Erythroblast (primary cell): ENCODE measurements at regions not wholly inside any gene's neighbourhood (a gene's known extent, or its start where the extent isn't known, plus 50 kb on each side); places are given as distances from the start of the nearest gene placed in this dataset.

ENCODE experiments used
- DNase-seq, 2 experiments: peaks; one replicate each; lab custom pipeline; 2025; lab: John Stamatoyannopoulos, UW
- GATA1 ChIP-seq: IDR thresholded peaks from 2 replicates; pipeline ENCODE4 v1.6.1; 2011; ENCODE audit warnings: low read depth, mild to moderate bottlenecking, control low read depth, low read length, moderate library complexity
- POLR2A ChIP-seq: IDR thresholded peaks from 2 replicates; pipeline ENCODE4 v1.6.1; 2011; ENCODE audit warnings: mild to moderate bottlenecking, low read length

GRCh38 chr3:166125179-166125578, 288.0 kb upstream of the BCHE start:
- TF ChIP-seq GATA1: no peak
- no peak for TF ChIP-seq POLR2A
- DNase-seq: no peak

- no peak for DNase-seq
- TF ChIP-seq POLR2A (no peak), GATA1 (no peak)
Observed at GRCh38 chr3:166123576-166123975, 286.4 kb upstream of the BCHE start.

- TF ChIP-seq POLR2A (no peak), GATA1 (no peak)
- DNase-seq: no peak
Observed at GRCh38 chr3:166123088-166123487, 285.9 kb upstream of the BCHE start.

GRCh38 chr3:166118049-166118448, 280.8 kb upstream of the BCHE start:
- no peak for DNase-seq
- TF ChIP-seq POLR2A (no peak), GATA1 (no peak)

- DNase-seq: no peak
- no peak for TF ChIP-seq GATA1
- no peak for TF ChIP-seq POLR2A
Observed at GRCh38 chr3:166114448-166114847, 277.2 kb upstream of the BCHE start.

GRCh38 chr3:166111562-166111961, 274.3 kb upstream of the BCHE start:
- DNase-seq: no peak
- TF ChIP-seq POLR2A (no peak), GATA1 (no peak)

GRCh38 chr3:166110102-166110501, 272.9 kb upstream of the BCHE start:
- no peak for DNase-seq
- TF ChIP-seq GATA1: no peak
- TF ChIP-seq POLR2A: no peak

GRCh38 chr3:166104938-166105337, 267.7 kb upstream of the BCHE start:
- no peak for TF ChIP-seq GATA1
- no peak for TF ChIP-seq POLR2A
- DNase-seq: no peak

GRCh38 chr3:166100730-166101129, 263.5 kb upstream of the BCHE start:
- TF ChIP-seq POLR2A: no peak
- no peak for TF ChIP-seq GATA1
- DNase-seq: no peak

GRCh38 chr3:166089575-166089974, 252.4 kb upstream of the BCHE start:
- DNase-seq: no peak
- TF ChIP-seq POLR2A: no peak
- TF ChIP-seq GATA1: no peak

- DNase-seq: no peak
- TF ChIP-seq POLR2A (no peak), GATA1 (no peak)
Observed at GRCh38 chr3:166085164-166085856, 248.1 kb upstream of the BCHE start.

- no peak for DNase-seq
- TF ChIP-seq POLR2A (no peak), GATA1 (no peak)
Observed at GRCh38 chr3:166080096-166080495, 242.9 kb upstream of the BCHE start.

GRCh38 chr3:166071831-166072230, 234.6 kb upstream of the BCHE start:
- TF ChIP-seq POLR2A: no peak
- TF ChIP-seq GATA1: no peak
- DNase-seq: no peak

- DNase-seq: no peak
Observed at GRCh38 chr3:166064476-166064875, 227.3 kb upstream of the BCHE start.

GRCh38 chr3:166060789-166061479, 223.7 kb upstream of the BCHE start:
- DNase-seq: no peak
- TF ChIP-seq POLR2A (no peak), GATA1 (no peak)

More at GRCh38 chr3:166064476-166064875, 227.3 kb upstream of the BCHE start:
- TF ChIP-seq POLR2A (no peak), GATA1 (no peak)

- no peak for DNase-seq
Observed at GRCh38 chr3:166052440-166052839, 215.2 kb upstream of the BCHE start.

More at GRCh38 chr3:166052440-166052839, 215.2 kb upstream of the BCHE start:
- TF ChIP-seq GATA1: no peak
- no peak for TF ChIP-seq POLR2A
